Adrenal gland (tissue), 9 donors: ENCODE measurements at regions not wholly inside any gene's neighbourhood (a gene's known extent, or its start where the extent isn't known, plus 50 kb on each side); places are given as distances from the start of the nearest gene placed in this dataset.

Experiments used
- DNase-seq, 7 donors: peaks; one replicate each; pipeline ENCODE4 v3.0.0-alpha.2; 2019 to 2020
- H3K27ac ChIP-seq, 5 donors: fragments of 200-600 bp; sonication (generic) in 4 of 5; 1 replicate in 3 of 5; 2 replicates in 2 of 5; pipeline versions ENCODE4 v1.5.1 to v1.8.0; 2016 to 2020; ENCODE audit warnings: mild to moderate bottlenecking in 1 of 5
- H3K27me3 ChIP-seq: fragments of 200-600 bp; 2 replicates; pipeline ENCODE4 v1.8.0; 2021
- H3K36me3 ChIP-seq, 2 donors: fragments of 200-600 bp; replicated peaks in 1 of 2; 1 replicate in 1 of 2; 2 replicates in 1 of 2; pipeline versions ENCODE4 v1.5.1 to v1.8.0; 2018 to 2022
- H3K4me1 ChIP-seq, 2 donors: fragments of 200-600 bp; replicated peaks in 1 of 2; 1 replicate in 1 of 2; 2 replicates in 1 of 2; pipeline versions ENCODE4 v1.5.1 to v1.8.0; 2018 to 2021
- H3K4me3 ChIP-seq, 4 donors: fragments of 200-600 bp; sonication (generic) in 3 of 4; one replicate each; pipeline ENCODE4 v1.5.1; 2016 to 2018
- H3K9me3 ChIP-seq, 3 donors: fragments of 200-600 bp; sonication (generic) in 1 of 3; replicated peaks in 1 of 3; 1 replicate in 2 of 3; 2 replicates in 1 of 3; pipeline versions ENCODE4 v1.5.1 to v1.8.0; 2016 to 2021
- CTCF ChIP-seq, 6 experiments: fragments of 450-650 bp in 4 of 6; fragments of 200-600 bp in 2 of 6; sonication (generic) in 1 of 6; IDR thresholded peaks; 1 replicate in 5 of 6; 2 replicates in 1 of 6; pipeline versions ENCODE4 v1.5.1 to v1.8.0; 2016 to 2021; ENCODE audit warnings: antibody characterized with exemption in 6 of 6, mild to moderate bottlenecking in 2 of 6, moderate library complexity in 1 of 6
- POLR2A ChIP-seq, 2 donors: fragments of 450-650 bp; IDR thresholded peaks; one replicate each; pipeline ENCODE4 v1.6.1; 2017; ENCODE audit warnings: antibody characterized with exemption in 2 of 2, mild to moderate bottlenecking in 2 of 2, moderate library complexity in 1 of 2
- WGBS, 4 donors: extraction: QIAGEN DNeasy Blood & Tissue Kit in 2 of 4; methylation state at CpG; one replicate each; pipeline versions ENCODE4 v1.1.5 to v1.1.7; 2013 to 2017; 5-methylcytosine and 5-hydroxymethylcytosine counted together
- intact Hi-C, 2 donors: fragments of 100-400 bp; cut with DNase I; formaldehyde crosslinking; loops; one replicate each; pipeline versions ENCODE4 v1.14.1 to v1.15.0; 2022 to 2023
- donor health status: healthy with polysubstance abuse.
- donor health status: Bipolar disorder and iron deficiency.
- donor health status: DM: yes; HTN: yes; CAD: no.
- donor health status: DM: no; HTN: no; CAD: no.
- donor health status: DM: no; HTN: no; CAD: no.

- Histone ChIP-seq H3K9me3 (no peaks in the 10 kb centered on the region), H3K36me3 (no peaks in the 10 kb centered on the region), H3K27ac (no peak overlapping the region), H3K4me1 (no peaks in the 10 kb centered on the region), H3K27me3 (no peaks in the 10 kb centered on the region), H3K4me3 (no peak overlapping the region)
- no peak for DNase-seq
- intact Hi-C loops, result no loop called here
- WGBS, 4 donors, result 51 to 71% (median 57%) methylated on average over 1 of the region's 1 CpG
- TF ChIP-seq CTCF (IDR thresholded peaks at IDR 0.05) (no peak), POLR2A (IDR thresholded peaks at IDR 0.05) (no peak)
These were observed 290.9 kb upstream of the GPR149 start for GRCh38 chr3:154720921-154721320.

GRCh38 chr3:154718053-154718452, 288.1 kb upstream of the GPR149 start:
- no peaks in the 10 kb centered on the region for H3K9me3 ChIP-seq
- no peak for DNase-seq
- H3K36me3 ChIP-seq, result no peaks in the 10 kb centered on the region
- H3K4me1 ChIP-seq, result no peaks in the 10 kb centered on the region
- H3K27ac ChIP-seq, result no peak overlapping the region
- intact Hi-C loops, result no loop called here
- no peak overlapping the region for H3K4me3 ChIP-seq
- TF ChIP-seq CTCF (IDR thresholded peaks at IDR 0.05) (no peak), POLR2A (IDR thresholded peaks at IDR 0.05) (no peak)
- 40 to 65% (median 43%) methylated on average over 1 of the region's 1 CpG for WGBS, 4 donors
- no peaks in the 10 kb centered on the region for H3K27me3 ChIP-seq

- H3K27me3 ChIP-seq, result no peaks in the 10 kb centered on the region
- H3K9me3 ChIP-seq, result no peaks in the 10 kb centered on the region
- no peak overlapping the region for H3K4me3 ChIP-seq
- 76 to 83% (median 79%) methylated on average over 3 of the region's 3 CpGs for WGBS, 4 donors
- H3K36me3 ChIP-seq, result no peaks in the 10 kb centered on the region
- intact Hi-C loops, result no loop called here
- no peak for TF ChIP-seq CTCF (IDR thresholded peaks at IDR 0.05)
- TF ChIP-seq POLR2A (IDR thresholded peaks at IDR 0.05), result no peak
- no peaks in the 10 kb centered on the region for H3K4me1 ChIP-seq
- no peak for DNase-seq
- no peak overlapping the region for H3K27ac ChIP-seq
These were observed 286.2 kb upstream of the GPR149 start for GRCh38 chr3:154716170-154716569.

- H3K27me3 ChIP-seq, result no peaks in the 10 kb centered on the region
- no peaks in the 10 kb centered on the region for H3K4me1 ChIP-seq
- no peaks in the 10 kb centered on the region for H3K36me3 ChIP-seq
- 47 to 88% (median 83%) methylated on average over 1 of the region's 1 CpG for WGBS, 4 donors
- intact Hi-C loops, result no loop called here
- TF ChIP-seq POLR2A (IDR thresholded peaks at IDR 0.05) (no peak), CTCF (IDR thresholded peaks at IDR 0.05) (no peak)
- H3K27ac ChIP-seq, result no peak overlapping the region
- H3K4me3 ChIP-seq, result no peak overlapping the region
- no peaks in the 10 kb centered on the region for H3K9me3 ChIP-seq
- no peak for DNase-seq
These were observed 278.6 kb upstream of the GPR149 start for GRCh38 chr3:154708554-154708953.
